ENCODE measurements at regions not wholly inside any gene's neighbourhood (a gene's known extent, or its start where the extent isn't known, plus 50 kb on each side); places are given as distances from the start of the nearest gene placed in this dataset.

- in situ Hi-C loops (cut with HindIII; ENCODE audit: low sequenced_read_pairs), result no loop called here
Measured at GRCh38 chr1:198903203-198903602, 264.4 kb downstream of the PTPRC start.

DNA sequence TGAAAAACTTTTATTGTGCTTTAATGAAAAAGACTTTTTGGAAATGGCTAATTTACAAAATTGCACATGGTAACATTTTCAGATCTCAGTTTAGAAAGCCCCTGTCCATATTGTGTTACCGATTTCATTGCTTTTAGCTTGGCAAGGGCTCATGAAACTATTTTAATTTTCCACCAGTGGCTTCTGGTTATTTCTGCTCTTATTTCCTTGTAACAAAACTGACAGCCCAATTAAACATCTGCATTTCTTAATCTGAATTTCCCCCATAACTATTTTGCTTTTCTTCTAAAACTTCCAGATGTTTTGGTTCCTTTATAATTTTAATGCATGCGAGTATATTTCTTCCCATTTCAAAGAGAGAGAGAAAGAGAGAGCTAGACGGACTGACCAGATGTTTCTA is 264.8 kb downstream of the PTPRC start:
- in situ Hi-C loops (cut with HindIII; ENCODE audit: low sequenced_read_pairs), result no loop called here

DNA sequence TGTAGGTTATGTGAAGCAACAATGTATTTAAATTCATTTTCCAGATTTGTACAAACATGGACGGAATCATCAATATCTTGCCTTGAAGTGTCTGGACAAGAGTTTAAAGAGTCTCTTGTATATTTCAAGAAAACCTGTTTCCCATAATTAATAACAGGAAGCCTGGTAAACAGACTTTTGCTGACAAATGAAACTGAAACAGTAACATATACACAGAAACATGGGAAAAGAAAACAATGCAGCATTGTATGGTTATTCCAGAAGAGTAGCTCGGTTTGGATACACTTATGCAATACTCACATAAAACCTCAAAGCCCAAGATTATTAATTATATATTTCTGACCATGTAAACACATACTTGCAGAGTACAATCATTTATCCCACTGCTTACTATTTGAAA is 265.5 kb downstream of the PTPRC start:
- in situ Hi-C loops (cut with HindIII; ENCODE audit: low sequenced_read_pairs), result no loop called here

- in situ Hi-C loops (cut with HindIII; ENCODE audit: low sequenced_read_pairs), result no loop called here
Measured at GRCh38 chr1:198906739-198907422, 268.0 kb downstream of the PTPRC start.

- in situ Hi-C loops (cut with HindIII; ENCODE audit: low sequenced_read_pairs), result no loop called here
Measured at GRCh38 chr1:198907423-198907746, 268.5 kb downstream of the PTPRC start.

DNA sequence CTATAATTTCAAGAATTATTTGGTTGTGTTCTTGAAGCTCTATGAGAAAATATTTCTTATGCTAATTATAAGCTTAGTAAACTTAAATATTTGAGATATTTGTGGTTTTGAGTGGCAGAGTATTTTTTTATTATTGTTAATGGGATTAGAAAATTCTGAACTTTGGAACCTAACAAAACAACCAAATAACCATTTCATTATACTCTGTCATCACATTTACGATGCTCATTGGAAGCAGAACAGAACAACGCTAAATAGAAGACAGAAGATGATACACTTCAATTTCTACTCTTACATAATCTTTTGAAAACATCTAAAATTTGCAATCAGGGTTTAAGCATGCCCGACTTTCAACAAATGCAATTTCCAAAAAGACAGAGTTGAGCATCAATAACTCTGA is 270.2 kb downstream of the PTPRC start:
- in situ Hi-C loops (cut with HindIII; ENCODE audit: low sequenced_read_pairs), result no loop called here

- in situ Hi-C loops (cut with HindIII; ENCODE audit: low sequenced_read_pairs), result no loop called here
Measured at GRCh38 chr1:198909973-198910372, 271.1 kb downstream of the PTPRC start.

DNA sequence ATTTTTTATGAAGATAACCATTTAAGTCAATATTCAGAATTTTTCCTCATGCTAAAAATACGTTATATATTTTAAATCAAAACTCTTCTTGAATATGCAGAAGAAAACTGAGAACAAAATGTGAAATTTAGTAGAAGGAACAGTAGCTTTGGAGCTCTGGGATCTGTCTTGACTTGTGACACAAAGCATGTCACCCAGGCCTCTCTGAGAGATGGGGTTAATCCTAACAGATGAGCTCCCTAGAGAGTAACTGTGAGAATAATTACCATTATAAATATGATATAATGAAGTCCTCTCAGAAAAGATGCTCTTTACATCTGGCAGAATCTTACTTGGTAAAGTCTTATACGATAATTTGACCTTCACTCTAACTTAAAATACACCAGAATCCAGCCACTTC is 272.0 kb downstream of the PTPRC start:
- in situ Hi-C loops (cut with HindIII; ENCODE audit: low sequenced_read_pairs), result no loop called here

GRCh38 chr1:198912046-198912445 is 273.2 kb downstream of the PTPRC start:
- in situ Hi-C loops (cut with HindIII; ENCODE audit: low sequenced_read_pairs), result no loop called here

DNA sequence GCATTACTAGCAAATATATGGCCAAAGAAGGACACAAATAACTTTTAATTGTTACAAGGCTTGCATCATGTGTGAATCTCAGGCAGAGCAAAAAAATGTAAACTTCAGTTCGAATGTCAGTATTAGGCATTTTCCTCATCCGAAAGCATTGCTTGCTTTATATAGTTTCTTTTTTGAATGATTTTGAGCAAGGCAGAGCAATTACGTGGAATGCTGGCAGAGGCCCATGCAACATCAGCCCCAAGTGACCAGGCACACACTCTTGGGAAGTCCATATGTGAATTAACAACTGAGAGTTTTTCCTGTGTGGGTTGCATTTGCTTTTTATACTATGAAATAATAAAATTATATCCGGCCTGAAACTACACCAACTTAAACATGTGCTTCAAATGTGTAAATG is 274.8 kb downstream of the PTPRC start:
- in situ Hi-C loops (cut with HindIII; ENCODE audit: low sequenced_read_pairs), result no loop called here

DNA sequence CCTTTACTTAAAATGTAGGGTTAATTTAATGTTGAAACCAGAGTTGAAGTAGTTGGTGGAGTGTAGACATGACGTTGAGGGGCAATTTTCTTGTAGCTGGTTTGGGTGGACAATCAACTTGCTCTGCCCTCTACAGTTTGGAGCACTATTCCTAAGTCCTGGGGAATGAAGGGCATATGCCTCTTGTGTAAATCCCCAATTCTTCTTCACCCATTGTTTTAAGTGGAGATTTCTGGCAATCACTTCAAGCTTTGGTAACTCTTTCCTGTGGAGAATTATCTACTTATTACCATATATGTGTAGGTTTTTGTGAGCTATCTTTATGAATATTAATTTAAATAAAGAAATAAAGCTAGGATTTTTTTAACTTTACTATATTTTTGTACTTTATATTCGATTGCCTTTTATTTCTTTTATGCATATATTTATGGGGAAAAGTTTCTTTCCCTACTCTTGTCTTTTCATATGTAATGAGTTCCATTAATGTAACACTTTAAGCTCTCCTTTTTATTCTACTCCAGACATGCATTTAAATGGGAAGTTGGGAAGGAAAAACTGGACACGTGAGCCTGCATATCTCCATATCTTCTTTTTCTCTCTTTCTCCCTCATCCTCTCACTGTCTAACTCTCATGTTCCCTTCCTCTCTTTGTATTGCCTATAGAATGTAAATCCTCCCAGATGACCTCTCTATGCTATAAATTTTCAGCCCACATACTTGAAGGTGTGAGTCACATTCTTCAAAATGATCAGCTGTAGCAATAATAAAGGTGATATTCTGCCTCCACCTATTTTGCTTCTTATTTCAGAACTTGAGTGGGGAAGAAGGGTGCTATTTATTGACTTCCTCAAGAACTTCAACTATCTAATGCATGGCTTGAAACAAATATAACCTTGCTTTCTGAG is 276.7 kb downstream of the PTPRC start:
- in situ Hi-C loops (cut with HindIII; ENCODE audit: low sequenced_read_pairs), result no loop called here

DNA sequence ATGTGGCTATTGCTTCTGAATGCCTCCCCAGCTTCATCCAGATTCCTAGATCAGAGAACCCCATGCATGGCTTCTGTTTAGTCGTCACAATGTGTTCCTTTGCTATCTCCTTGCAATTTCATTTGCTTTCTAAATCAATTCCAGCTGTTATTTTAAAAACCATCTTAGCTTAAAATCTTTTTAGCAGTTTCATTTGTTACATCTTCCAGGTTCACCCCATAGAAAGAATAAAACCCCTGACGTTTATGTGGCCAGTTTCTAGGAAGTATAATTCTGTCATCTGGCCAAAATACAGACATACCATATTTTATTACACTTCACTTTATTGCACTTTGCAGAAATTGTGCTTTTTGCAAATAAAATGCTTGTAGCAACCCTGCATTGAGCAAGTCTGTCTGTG is 278.4 kb downstream of the PTPRC start:
- in situ Hi-C loops (cut with HindIII; ENCODE audit: low sequenced_read_pairs), result no loop called here

DNA sequence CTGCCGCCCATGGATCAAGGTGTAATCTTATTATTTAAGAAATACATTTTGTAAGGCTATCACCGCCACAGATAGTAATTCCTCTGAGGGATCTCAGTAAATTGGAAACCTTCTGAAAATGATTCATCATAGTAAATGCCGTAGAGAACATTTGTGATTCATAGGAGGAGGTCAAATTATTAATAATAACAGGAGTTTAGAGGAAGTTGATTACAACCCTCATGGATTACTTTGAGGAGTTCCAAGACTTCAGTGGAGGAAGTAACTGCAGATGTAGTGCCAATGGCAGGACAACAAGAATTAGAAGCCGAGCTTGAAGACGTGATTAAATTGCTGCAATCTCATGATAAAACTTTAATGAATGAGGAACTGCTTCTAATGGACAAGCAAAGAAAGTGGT is 280.1 kb downstream of the PTPRC start:
- in situ Hi-C loops (cut with HindIII; ENCODE audit: low sequenced_read_pairs), result no loop called here

GRCh38 chr1:198919667-198920398 is 281.0 kb downstream of the PTPRC start:
- in situ Hi-C loops (cut with HindIII; ENCODE audit: low sequenced_read_pairs), result no loop called here

GRCh38 chr1:198922638-198923430 is 284.0 kb downstream of the PTPRC start:
- in situ Hi-C loops (cut with HindIII; ENCODE audit: low sequenced_read_pairs), result no loop called here

- in situ Hi-C loops (cut with HindIII; ENCODE audit: low sequenced_read_pairs), result no loop called here
Measured at GRCh38 chr1:198923993-198924392, 285.2 kb downstream of the PTPRC start.

DNA sequence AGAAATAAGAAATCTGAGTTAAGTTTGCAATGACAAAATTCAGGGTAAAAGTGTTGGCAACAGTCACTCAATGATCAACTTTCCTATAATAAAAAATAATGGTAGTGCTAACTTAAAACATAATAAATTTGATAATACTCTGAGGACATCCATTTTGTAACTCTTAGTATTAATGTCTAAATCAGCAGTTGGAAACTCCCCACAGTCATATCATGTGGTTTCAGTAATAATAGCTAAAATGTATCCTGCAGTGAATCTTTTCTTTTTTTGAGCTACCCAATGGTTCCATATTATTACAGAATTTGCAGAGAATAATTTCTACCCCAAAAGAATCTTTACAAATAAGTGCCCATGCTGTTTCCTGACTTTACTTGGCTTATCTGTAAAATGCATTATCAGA is 286.7 kb downstream of the PTPRC start:
- in situ Hi-C loops (cut with HindIII; ENCODE audit: low sequenced_read_pairs), result no loop called here

GRCh38 chr1:198927129-198927528 is 288.3 kb downstream of the PTPRC start:
- in situ Hi-C loops (cut with HindIII; ENCODE audit: low sequenced_read_pairs), result no loop called here

DNA sequence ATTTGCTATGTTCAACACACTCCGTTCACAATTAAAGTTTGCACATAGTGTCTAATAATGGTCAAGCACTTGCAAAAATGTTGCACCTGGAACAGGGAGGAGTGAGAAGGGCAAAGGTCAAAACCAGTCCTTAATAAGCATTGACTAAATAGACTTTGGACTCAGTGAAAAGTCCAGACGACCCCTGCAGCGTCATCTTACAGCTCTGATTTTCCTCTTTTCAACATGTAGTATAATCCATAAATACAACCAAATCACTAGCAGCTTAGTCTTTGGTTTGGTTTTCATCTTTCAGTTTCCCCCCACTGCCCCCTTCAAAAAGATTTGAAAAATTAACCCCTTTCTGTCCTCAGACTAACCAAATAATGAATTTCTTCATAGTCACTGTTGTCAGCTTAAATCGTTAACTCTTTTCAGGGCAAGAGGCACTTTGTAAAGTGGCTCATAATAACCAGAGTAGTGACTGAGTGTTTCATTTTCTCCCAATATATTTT is 290.3 kb downstream of the PTPRC start:
- in situ Hi-C loops (cut with HindIII; ENCODE audit: low sequenced_read_pairs), result no loop called here

- in situ Hi-C loops (cut with HindIII; ENCODE audit: low sequenced_read_pairs), result no loop called here
Measured at GRCh38 chr1:198929961-198930599, 291.2 kb downstream of the PTPRC start.
